OCI-LY1 (cell line): ENCODE measurements at regions not wholly inside any gene's neighbourhood (a gene's known extent, or its start where the extent isn't known, plus 50 kb on each side); places are given as distances from the start of the nearest gene placed in this dataset.

Experiments used
- EZH2 ChIP-seq: fragments of 200-600 bp; sonication (generic), shearing (Covaris generic); IDR thresholded peaks from 2 replicates; pipeline ENCODE4 v1.8.0; 2017; ENCODE audit warnings: borderline replicate concordance, mixed run types, mild to moderate bottlenecking, antibody characterized with exemption, low read length, moderate library complexity, mixed read lengths
- TF ChIP-seq, protein P1 (sequence below): fragments of 200-600 bp; sonication (generic), shearing (Covaris generic); IDR thresholded peaks from 2 replicates; pipeline ENCODE4 v1.5.1; 2017; ENCODE audit warnings: mild to moderate bottlenecking, antibody characterized with exemption, low read length, moderate library complexity, mixed read lengths

GRCh38 chr1:239807361-239807760 lies 284.3 kb upstream of the FMN2 start:
- TF ChIP-seq, protein P1, sequence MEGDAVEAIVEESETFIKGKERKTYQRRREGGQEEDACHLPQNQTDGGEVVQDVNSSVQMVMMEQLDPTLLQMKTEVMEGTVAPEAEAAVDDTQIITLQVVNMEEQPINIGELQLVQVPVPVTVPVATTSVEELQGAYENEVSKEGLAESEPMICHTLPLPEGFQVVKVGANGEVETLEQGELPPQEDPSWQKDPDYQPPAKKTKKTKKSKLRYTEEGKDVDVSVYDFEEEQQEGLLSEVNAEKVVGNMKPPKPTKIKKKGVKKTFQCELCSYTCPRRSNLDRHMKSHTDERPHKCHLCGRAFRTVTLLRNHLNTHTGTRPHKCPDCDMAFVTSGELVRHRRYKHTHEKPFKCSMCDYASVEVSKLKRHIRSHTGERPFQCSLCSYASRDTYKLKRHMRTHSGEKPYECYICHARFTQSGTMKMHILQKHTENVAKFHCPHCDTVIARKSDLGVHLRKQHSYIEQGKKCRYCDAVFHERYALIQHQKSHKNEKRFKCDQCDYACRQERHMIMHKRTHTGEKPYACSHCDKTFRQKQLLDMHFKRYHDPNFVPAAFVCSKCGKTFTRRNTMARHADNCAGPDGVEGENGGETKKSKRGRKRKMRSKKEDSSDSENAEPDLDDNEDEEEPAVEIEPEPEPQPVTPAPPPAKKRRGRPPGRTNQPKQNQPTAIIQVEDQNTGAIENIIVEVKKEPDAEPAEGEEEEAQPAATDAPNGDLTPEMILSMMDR: no peak
- TF ChIP-seq EZH2: no peak
